GM23338 (cell line): ENCODE measurements at regions not wholly inside any gene's neighbourhood (a gene's known extent, or its start where the extent isn't known, plus 50 kb on each side); places are given as distances from the start of the nearest gene placed in this dataset.

Source experiments
- ATAC-seq: fragments of 200-7000 bp; cut with Tn5 transposase; 3 replicates; pipeline ENCODE4 v1.9.1; 2020
- DNase-seq: peaks from one replicate; pipeline ENCODE4 v3.0.0-alpha.2; 2015; ENCODE audit warnings: low spot score
- H2AFZ ChIP-seq: fragments of 200-600 bp; sonication (generic); 2 replicates; pipeline ENCODE4 v1.8.0; 2016; ENCODE audit warnings: antibody characterized with exemption, mild to moderate bottlenecking, moderate library complexity
- H3F3A ChIP-seq: fragments of 200-600 bp; sonication (generic); replicated peaks from 2 replicates; pipeline ENCODE4 v1.8.0; 2017; ENCODE audit warnings: antibody characterized with exemption, mixed run types, low read depth
- H3K27ac ChIP-seq: fragments of 200-600 bp; sonication (generic); 2 replicates; pipeline ENCODE4 v1.6.1; 2016; ENCODE audit warnings: low read depth
- H3K27me3 ChIP-seq: fragments of 200-600 bp; sonication (generic); 2 replicates; pipeline ENCODE4 v1.8.0; 2016; ENCODE audit warnings: mild to moderate bottlenecking, mixed run types, moderate library complexity; ENCODE audit not compliant: insufficient read depth
- H3K36me3 ChIP-seq: fragments of 200-600 bp; sonication (generic); 2 replicates; pipeline ENCODE4 v1.8.0; 2016; ENCODE audit warnings: mild to moderate bottlenecking; ENCODE audit not compliant: insufficient read depth
- H3K4me1 ChIP-seq: fragments of 200-600 bp; sonication (generic); 2 replicates; pipeline ENCODE4 v1.8.0; 2016; ENCODE audit warnings: mild to moderate bottlenecking, moderate library complexity; ENCODE audit not compliant: insufficient read depth
- H3K4me2 ChIP-seq: fragments of 200-600 bp; sonication (generic); 2 replicates; pipeline ENCODE4 v1.7.1; 2017; ENCODE audit warnings: mixed run types
- H3K4me3 ChIP-seq: fragments of 200-600 bp; sonication (generic); 2 replicates; pipeline ENCODE4 v1.6.1; 2016; ENCODE audit warnings: mixed run types
- H3K79me2 ChIP-seq: fragments of 200-600 bp; sonication (generic); replicated peaks from 2 replicates; pipeline ENCODE4 v1.8.0; 2017; ENCODE audit warnings: mild to moderate bottlenecking; ENCODE audit not compliant: insufficient read depth
- H3K9me2 ChIP-seq: fragments of 200-600 bp; sonication (generic); 2 replicates; pipeline ENCODE4 v1.8.0; 2017; ENCODE audit not compliant: insufficient read depth
- H4K20me1 ChIP-seq: fragments of 200-600 bp; sonication (generic); replicated peaks from 2 replicates; pipeline ENCODE4 v1.8.0; 2017; ENCODE audit warnings: mild to moderate bottlenecking; ENCODE audit not compliant: insufficient read depth
- H3K27ac Mint-ChIP-seq: 2 replicates; pipeline ENCODE4 v1.8.0; 2020; ENCODE audit warnings: inconsistent platforms, mild to moderate bottlenecking, moderate library complexity, mixed read lengths
- H3K27me3 Mint-ChIP-seq: 3 replicates; pipeline ENCODE4 v1.8.0; 2022; ENCODE audit warnings: low read depth, mild to moderate bottlenecking, moderate library complexity, mixed read lengths, inconsistent platforms; ENCODE audit not compliant: insufficient read depth, poor library complexity
- H3K36me3 Mint-ChIP-seq: 3 replicates; pipeline ENCODE4 v1.8.0; 2021; ENCODE audit warnings: low read depth, mild to moderate bottlenecking, inconsistent platforms, moderate library complexity, mixed read lengths
- H3K4me1 Mint-ChIP-seq: 3 replicates; pipeline ENCODE4 v1.8.0; 2020; ENCODE audit warnings: mild to moderate bottlenecking, inconsistent platforms, mixed read lengths
- H3K4me3 Mint-ChIP-seq: 3 replicates; pipeline ENCODE4 v1.8.0; 2021; ENCODE audit warnings: moderate library complexity, mild to moderate bottlenecking, inconsistent platforms, mixed read lengths
- H3K9me3 Mint-ChIP-seq: 3 replicates; pipeline ENCODE4 v1.8.0; 2020; ENCODE audit warnings: moderate library complexity, mild to moderate bottlenecking, inconsistent platforms, mixed read lengths
- CREB1 ChIP-seq: fragments of 250-450 bp; sonication (Bioruptor Pico); IDR thresholded peaks from 2 replicates; pipeline ENCODE4 v1.5.0; 2020; ENCODE audit warnings: low read depth, mild to moderate bottlenecking, moderate library complexity
- EZH2 ChIP-seq: fragments of 200-600 bp; sonication (generic); IDR thresholded peaks from one replicate; pipeline ENCODE4 v1.8.0; 2017; ENCODE audit warnings: antibody characterized with exemption, mild to moderate bottlenecking, low read depth; ENCODE audit not compliant: unreplicated experiment
- EZH2phosphoT487 ChIP-seq: fragments of 200-600 bp; sonication (generic); IDR thresholded peaks from one replicate; pipeline ENCODE4 v1.8.1; 2018; ENCODE audit warnings: antibody characterized with exemption; ENCODE audit not compliant: unreplicated experiment
- JUNB ChIP-seq: IDR thresholded peaks from one replicate; pipeline ENCODE4 v1.6.1; 2016; ENCODE audit warnings: antibody characterized with exemption; ENCODE audit not compliant: unreplicated experiment
- NANOG ChIP-seq: IDR thresholded peaks from 2 replicates; pipeline ENCODE4 v1.6.1; 2016; ENCODE audit warnings: antibody characterized with exemption, borderline replicate concordance
- POLR2AphosphoS5 ChIP-seq: IDR thresholded peaks from 2 replicates; pipeline ENCODE4 v1.6.1; 2016; ENCODE audit warnings: antibody characterized with exemption, low read depth
- STAT1 ChIP-seq: IDR thresholded peaks from one replicate; pipeline ENCODE4 v1.6.1; 2016; ENCODE audit warnings: antibody characterized with exemption; ENCODE audit not compliant: unreplicated experiment
- ZNF114 ChIP-seq: fragments of 250-450 bp; sonication (Bioruptor Pico); IDR thresholded peaks from 2 replicates; pipeline ENCODE4 v1.5.0; 2020; ENCODE audit warnings: mild to moderate bottlenecking, moderate library complexity
- ZNF331 ChIP-seq: fragments of 250-450 bp; sonication (Bioruptor Pico); IDR thresholded peaks from 2 replicates; pipeline ENCODE4 v1.5.0; 2020; ENCODE audit warnings: low read depth, mild to moderate bottlenecking, moderate library complexity
- ZNF462 ChIP-seq: fragments of 250-450 bp; sonication (Bioruptor Pico); IDR thresholded peaks from 2 replicates; pipeline ENCODE4 v1.5.0; 2020; ENCODE audit warnings: mild to moderate bottlenecking, moderate library complexity
- TF ChIP-seq, protein P1 (sequence below), 2 experiments: fragments of 200-600 bp in 1 of 2; sonication (generic) in 1 of 2; conservative IDR thresholded peaks; 2 replicates each; pipeline versions ENCODE4 v1.5.1 to v1.6.1; 2016 to 2017; ENCODE audit warnings: antibody characterized with exemption in 2 of 2, low read depth in 2 of 2, mild to moderate bottlenecking in 2 of 2, moderate library complexity in 1 of 2
- TF ChIP-seq, protein P2 (sequence below): IDR thresholded peaks from one replicate; pipeline ENCODE4 v1.6.1; 2018; ENCODE audit warnings: antibody characterized with exemption; ENCODE audit not compliant: unreplicated experiment
- TF ChIP-seq, protein P3 (sequence below): IDR thresholded peaks from 2 replicates; pipeline ENCODE4 v1.6.1; 2016; ENCODE audit warnings: antibody characterized with exemption

DNA sequence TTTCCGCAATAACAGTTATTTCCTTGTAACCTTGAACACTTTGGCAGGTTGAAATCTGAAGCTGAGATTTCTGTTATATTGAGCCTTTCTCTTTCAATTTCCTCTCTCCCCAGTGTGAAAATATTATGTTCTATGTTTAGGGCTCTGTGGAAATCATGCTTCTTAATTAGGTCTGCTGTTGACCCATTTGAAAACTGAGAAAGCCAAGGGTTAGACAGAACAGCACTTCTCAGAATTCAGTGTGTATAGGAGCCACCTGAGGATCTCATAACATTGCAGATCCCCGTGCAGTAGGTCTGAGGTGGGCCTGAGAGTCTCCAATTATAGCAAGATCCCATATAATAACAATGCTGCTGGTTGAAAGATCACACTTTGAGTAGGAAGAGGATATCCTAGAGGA lies 230.2 kb upstream of the NT5C1B start:
- no peaks in the 10 kb centered on the region for H3K9me3 Mint-ChIP-seq
- DNase-seq, result no peak
- no peak overlapping the region for H3K4me3 ChIP-seq
- H3K4me1 ChIP-seq, result no peaks in the 10 kb centered on the region
- H3K9me2 ChIP-seq, result no peaks in the 10 kb centered on the region
- no peak overlapping the region for H3K4me3 Mint-ChIP-seq
- H3K27me3 ChIP-seq, result no peaks in the 10 kb centered on the region
- no peak overlapping the region for H2AFZ ChIP-seq
- no peak overlapping the region for H3K27ac ChIP-seq
- H3K36me3 ChIP-seq, result no peaks in the 10 kb centered on the region
- no peaks in the 10 kb centered on the region for H3K4me1 Mint-ChIP-seq
- no peak overlapping the region for H3K27ac Mint-ChIP-seq
- H3K27me3 Mint-ChIP-seq, result peaks cover 3% of the 10 kb centered on the region
- H3K79me2 ChIP-seq, result no peaks in the 10 kb centered on the region
- no peak overlapping the region for H3K4me2 ChIP-seq
- TF ChIP-seq ZNF331 (CRISPR knock-in tag), result no peak
- TF ChIP-seq JUNB, result no peak
- TF ChIP-seq CREB1, result no peak
- TF ChIP-seq POLR2AphosphoS5, result no peak
- no peak for TF ChIP-seq STAT1
- TF ChIP-seq, protein P1, sequence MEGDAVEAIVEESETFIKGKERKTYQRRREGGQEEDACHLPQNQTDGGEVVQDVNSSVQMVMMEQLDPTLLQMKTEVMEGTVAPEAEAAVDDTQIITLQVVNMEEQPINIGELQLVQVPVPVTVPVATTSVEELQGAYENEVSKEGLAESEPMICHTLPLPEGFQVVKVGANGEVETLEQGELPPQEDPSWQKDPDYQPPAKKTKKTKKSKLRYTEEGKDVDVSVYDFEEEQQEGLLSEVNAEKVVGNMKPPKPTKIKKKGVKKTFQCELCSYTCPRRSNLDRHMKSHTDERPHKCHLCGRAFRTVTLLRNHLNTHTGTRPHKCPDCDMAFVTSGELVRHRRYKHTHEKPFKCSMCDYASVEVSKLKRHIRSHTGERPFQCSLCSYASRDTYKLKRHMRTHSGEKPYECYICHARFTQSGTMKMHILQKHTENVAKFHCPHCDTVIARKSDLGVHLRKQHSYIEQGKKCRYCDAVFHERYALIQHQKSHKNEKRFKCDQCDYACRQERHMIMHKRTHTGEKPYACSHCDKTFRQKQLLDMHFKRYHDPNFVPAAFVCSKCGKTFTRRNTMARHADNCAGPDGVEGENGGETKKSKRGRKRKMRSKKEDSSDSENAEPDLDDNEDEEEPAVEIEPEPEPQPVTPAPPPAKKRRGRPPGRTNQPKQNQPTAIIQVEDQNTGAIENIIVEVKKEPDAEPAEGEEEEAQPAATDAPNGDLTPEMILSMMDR (conservative IDR thresholded peaks at IDR 0.05; ENCODE audit: low read depth in 2 of 2), result no peak
- TF ChIP-seq EZH2, result no peak
- TF ChIP-seq EZH2phosphoT487, result no peak
- TF ChIP-seq ZNF462 (CRISPR knock-in tag), result no peak
- TF ChIP-seq, protein P2, sequence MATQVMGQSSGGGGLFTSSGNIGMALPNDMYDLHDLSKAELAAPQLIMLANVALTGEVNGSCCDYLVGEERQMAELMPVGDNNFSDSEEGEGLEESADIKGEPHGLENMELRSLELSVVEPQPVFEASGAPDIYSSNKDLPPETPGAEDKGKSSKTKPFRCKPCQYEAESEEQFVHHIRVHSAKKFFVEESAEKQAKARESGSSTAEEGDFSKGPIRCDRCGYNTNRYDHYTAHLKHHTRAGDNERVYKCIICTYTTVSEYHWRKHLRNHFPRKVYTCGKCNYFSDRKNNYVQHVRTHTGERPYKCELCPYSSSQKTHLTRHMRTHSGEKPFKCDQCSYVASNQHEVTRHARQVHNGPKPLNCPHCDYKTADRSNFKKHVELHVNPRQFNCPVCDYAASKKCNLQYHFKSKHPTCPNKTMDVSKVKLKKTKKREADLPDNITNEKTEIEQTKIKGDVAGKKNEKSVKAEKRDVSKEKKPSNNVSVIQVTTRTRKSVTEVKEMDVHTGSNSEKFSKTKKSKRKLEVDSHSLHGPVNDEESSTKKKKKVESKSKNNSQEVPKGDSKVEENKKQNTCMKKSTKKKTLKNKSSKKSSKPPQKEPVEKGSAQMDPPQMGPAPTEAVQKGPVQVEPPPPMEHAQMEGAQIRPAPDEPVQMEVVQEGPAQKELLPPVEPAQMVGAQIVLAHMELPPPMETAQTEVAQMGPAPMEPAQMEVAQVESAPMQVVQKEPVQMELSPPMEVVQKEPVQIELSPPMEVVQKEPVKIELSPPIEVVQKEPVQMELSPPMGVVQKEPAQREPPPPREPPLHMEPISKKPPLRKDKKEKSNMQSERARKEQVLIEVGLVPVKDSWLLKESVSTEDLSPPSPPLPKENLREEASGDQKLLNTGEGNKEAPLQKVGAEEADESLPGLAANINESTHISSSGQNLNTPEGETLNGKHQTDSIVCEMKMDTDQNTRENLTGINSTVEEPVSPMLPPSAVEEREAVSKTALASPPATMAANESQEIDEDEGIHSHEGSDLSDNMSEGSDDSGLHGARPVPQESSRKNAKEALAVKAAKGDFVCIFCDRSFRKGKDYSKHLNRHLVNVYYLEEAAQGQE, result no peak
- TF ChIP-seq ZNF114 (CRISPR knock-in tag), result no peak
- TF ChIP-seq, protein P3, sequence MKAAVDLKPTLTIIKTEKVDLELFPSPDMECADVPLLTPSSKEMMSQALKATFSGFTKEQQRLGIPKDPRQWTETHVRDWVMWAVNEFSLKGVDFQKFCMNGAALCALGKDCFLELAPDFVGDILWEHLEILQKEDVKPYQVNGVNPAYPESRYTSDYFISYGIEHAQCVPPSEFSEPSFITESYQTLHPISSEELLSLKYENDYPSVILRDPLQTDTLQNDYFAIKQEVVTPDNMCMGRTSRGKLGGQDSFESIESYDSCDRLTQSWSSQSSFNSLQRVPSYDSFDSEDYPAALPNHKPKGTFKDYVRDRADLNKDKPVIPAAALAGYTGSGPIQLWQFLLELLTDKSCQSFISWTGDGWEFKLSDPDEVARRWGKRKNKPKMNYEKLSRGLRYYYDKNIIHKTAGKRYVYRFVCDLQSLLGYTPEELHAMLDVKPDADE, result no peak
- TF ChIP-seq NANOG, result no peak
- H3K36me3 Mint-ChIP-seq, result no peaks in the 10 kb centered on the region
- H4K20me1 ChIP-seq, result no peaks in the 10 kb centered on the region
- no peak for ATAC-seq
- no peaks in the 10 kb centered on the region for H3F3A ChIP-seq
